ENCODE measurements at regions not wholly inside any gene's neighbourhood (a gene's known extent, or its start where the extent isn't known, plus 50 kb on each side); places are given as distances from the start of the nearest gene placed in this dataset.
A peak's percentile ranks its signal among the peaks of the same experiment; 100 is the strongest.

- Histone ChIP-seq H3K4me1 (ENCODE audit: insufficient read depth, low read length) (peaks cover 25% of the 10 kb centered on the region), H3K9me3 (ENCODE audit: control insufficient read depth in 1 of 2, insufficient read depth in 1 of 2, low read length in 2 of 2) (peaks cover 0 to 11% of the 10 kb centered on the region in 2 experiments), H3K4me3 (ENCODE audit: low read length) (no peak overlapping the region), H3K27ac (ENCODE audit: low read depth in 1 of 2, low read length in 2 of 2) (no peak overlapping the region), H3K36me3 (ENCODE audit: insufficient read depth, low read length) (peaks cover 6% of the 10 kb centered on the region), H3K27me3 (ENCODE audit: control insufficient read depth in 1 of 2, insufficient read depth in 2 of 2, low read length in 2 of 2) (no peaks in the 10 kb centered on the region)
- intact Hi-C loops (cut with DNase I, micrococcal nuclease), result no loop called here
- no peak for DNase-seq
- H3K4me3 Mint-ChIP-seq, result no peak overlapping the region
- no peaks in the 10 kb centered on the region for H3K9me3 Mint-ChIP-seq
- CTCF ChIA-PET, result no interaction called here
- no peak overlapping the region for H3K27ac Mint-ChIP-seq
- ATAC-seq (ENCODE audit: poor library complexity), result no peak
- POLR2A ChIA-PET, result no interaction called here
- peaks cover 10% of the 10 kb centered on the region for H3K4me1 Mint-ChIP-seq (ENCODE audit: low read depth)
- no peaks in the 10 kb centered on the region for H3K27me3 Mint-ChIP-seq
- TF ChIP-seq CTCF (IDR thresholded peaks at IDR 0.05), result no peak
- no peaks in the 10 kb centered on the region for H3K36me3 Mint-ChIP-seq (ENCODE audit: low read depth)
Observed at GRCh38 chr2:241936457-241937133, 67.1 kb downstream of the RTP5 start.

GRCh38 chr2:241937297-241937696, 67.8 kb downstream of the RTP5 start:
- Mint-ChIP-seq H3K4me3 (no peak overlapping the region), H3K27ac (no peak overlapping the region), H3K27me3 (no peaks in the 10 kb centered on the region), H3K36me3 (ENCODE audit: low read depth) (no peaks in the 10 kb centered on the region), H3K9me3 (no peaks in the 10 kb centered on the region), H3K4me1 (ENCODE audit: low read depth) (peaks cover 10% of the 10 kb centered on the region)
- Histone ChIP-seq H3K9me3 (ENCODE audit: control insufficient read depth in 1 of 2, insufficient read depth in 1 of 2, low read length in 2 of 2) (peaks cover 0 to 11% of the 10 kb centered on the region in 2 experiments), H3K4me3 (ENCODE audit: low read length) (no peak overlapping the region), H3K36me3 (ENCODE audit: insufficient read depth, low read length) (peaks cover 6% of the 10 kb centered on the region), H3K4me1 (ENCODE audit: insufficient read depth, low read length) (peaks cover 25% of the 10 kb centered on the region), H3K27me3 (ENCODE audit: control insufficient read depth in 1 of 2, insufficient read depth in 2 of 2, low read length in 2 of 2) (no peaks in the 10 kb centered on the region), H3K27ac (ENCODE audit: low read depth in 1 of 2, low read length in 2 of 2) (no peak overlapping the region)
- DNase-seq (no peak), ATAC-seq (ENCODE audit: poor library complexity) (no peak)
- intact Hi-C loops (cut with DNase I, micrococcal nuclease), result no loop called here
- ChIA-PET CTCF (no interaction called here), POLR2A (no interaction called here)
- TF ChIP-seq CTCF (IDR thresholded peaks at IDR 0.05), result no peak

GRCh38 chr2:241939541-241939940, 70.0 kb downstream of the RTP5 start:
- no peaks in the 10 kb centered on the region for H3K27me3 Mint-ChIP-seq
- CTCF ChIA-PET, result no interaction called here
- peak overlapping the region in 1 of 2 donors; percentile 45 for H3K27ac ChIP-seq (ENCODE audit: low read depth in 1 of 2, low read length in 2 of 2)

More at GRCh38 chr2:241939541-241939940, 70.0 kb downstream of the RTP5 start:
- no peak for DNase-seq
- peaks cover 10% of the 10 kb centered on the region for H3K4me1 Mint-ChIP-seq (ENCODE audit: low read depth)
- H3K36me3 Mint-ChIP-seq (ENCODE audit: low read depth), result no peaks in the 10 kb centered on the region
- no peaks in the 10 kb centered on the region for H3K36me3 ChIP-seq (ENCODE audit: insufficient read depth, low read length)
- POLR2A ChIA-PET, result no interaction called here
- H3K4me1 ChIP-seq (ENCODE audit: insufficient read depth, low read length), result peaks cover 14% of the 10 kb centered on the region
- no peaks in the 10 kb centered on the region for H3K27me3 ChIP-seq (ENCODE audit: control insufficient read depth in 1 of 2, insufficient read depth in 2 of 2, low read length in 2 of 2)
- H3K27ac Mint-ChIP-seq, result peak overlapping the region; percentile 47
- no peak for TF ChIP-seq CTCF (IDR thresholded peaks at IDR 0.05)
- no peak overlapping the region for H3K4me3 Mint-ChIP-seq
- peaks cover 0 to 11% of the 10 kb centered on the region in 2 experiments for H3K9me3 ChIP-seq (ENCODE audit: control insufficient read depth in 1 of 2, insufficient read depth in 1 of 2, low read length in 2 of 2)
- intact Hi-C loops (cut with DNase I, micrococcal nuclease), result no loop called here
- H3K4me3 ChIP-seq (ENCODE audit: low read length), result no peak overlapping the region
- ATAC-seq (ENCODE audit: poor library complexity), result no peak
- H3K9me3 Mint-ChIP-seq, result no peaks in the 10 kb centered on the region

Data from CD4-positive, alpha-beta T cell (primary cell).